ENCODE measurements at regions not wholly inside any gene's neighbourhood (a gene's known extent, or its start where the extent isn't known, plus 50 kb on each side); places are given as distances from the start of the nearest gene placed in this dataset.

DNA sequence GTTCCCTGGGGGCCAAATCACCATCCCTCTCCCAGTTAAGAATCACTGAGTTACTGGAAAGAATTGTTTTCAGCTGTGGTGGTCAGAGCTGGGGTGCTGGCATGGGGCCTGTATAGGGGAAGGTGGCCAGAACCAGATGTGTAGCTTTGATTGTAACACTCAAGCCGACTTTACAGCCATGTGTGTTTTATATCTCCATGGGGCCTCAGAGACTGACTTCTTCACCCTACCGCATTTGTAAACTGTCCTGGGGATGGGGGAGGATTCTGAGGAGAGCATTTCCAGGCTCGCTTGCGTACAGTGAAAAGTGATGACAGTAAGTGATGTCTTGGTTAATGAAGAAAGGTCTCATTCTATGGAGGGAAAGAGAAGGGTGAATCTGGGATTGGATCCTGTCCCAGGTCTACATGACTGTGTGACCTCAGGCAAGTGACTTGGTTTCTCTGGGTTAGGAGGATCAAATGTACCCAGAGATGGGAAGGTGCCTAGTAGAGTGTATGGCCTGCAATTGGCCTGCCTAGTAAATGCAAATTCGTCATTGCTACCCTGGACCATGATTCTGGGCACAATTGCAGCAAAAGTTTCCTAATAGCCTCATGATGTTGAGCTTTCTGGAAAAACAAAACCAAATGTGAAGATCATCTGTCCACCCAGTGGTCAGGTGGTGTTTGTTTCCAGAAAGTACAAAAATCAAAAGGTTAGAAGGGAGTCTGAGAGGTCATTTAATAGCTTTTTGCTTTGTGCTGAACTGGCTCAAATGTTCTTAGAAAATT is 49.7 kb upstream of the RCC2 start:
- H3K4me3 ChIP-seq (replicated peaks; ENCODE audit: low read depth, low read length): no peak overlapping the region

More for the DNA sequence above, 49.7 kb upstream of the RCC2 start:
- TF ChIP-seq, protein P1, sequence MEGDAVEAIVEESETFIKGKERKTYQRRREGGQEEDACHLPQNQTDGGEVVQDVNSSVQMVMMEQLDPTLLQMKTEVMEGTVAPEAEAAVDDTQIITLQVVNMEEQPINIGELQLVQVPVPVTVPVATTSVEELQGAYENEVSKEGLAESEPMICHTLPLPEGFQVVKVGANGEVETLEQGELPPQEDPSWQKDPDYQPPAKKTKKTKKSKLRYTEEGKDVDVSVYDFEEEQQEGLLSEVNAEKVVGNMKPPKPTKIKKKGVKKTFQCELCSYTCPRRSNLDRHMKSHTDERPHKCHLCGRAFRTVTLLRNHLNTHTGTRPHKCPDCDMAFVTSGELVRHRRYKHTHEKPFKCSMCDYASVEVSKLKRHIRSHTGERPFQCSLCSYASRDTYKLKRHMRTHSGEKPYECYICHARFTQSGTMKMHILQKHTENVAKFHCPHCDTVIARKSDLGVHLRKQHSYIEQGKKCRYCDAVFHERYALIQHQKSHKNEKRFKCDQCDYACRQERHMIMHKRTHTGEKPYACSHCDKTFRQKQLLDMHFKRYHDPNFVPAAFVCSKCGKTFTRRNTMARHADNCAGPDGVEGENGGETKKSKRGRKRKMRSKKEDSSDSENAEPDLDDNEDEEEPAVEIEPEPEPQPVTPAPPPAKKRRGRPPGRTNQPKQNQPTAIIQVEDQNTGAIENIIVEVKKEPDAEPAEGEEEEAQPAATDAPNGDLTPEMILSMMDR (IDR thresholded peaks at IDR 0.05; ENCODE audit: low read depth, low read length, missing control alignments): no peak
- peak; percentile 75 for DNase-seq (ENCODE audit: extremely low read depth, low read depth)

Data from HFF-Myc (cell line).